ENCODE measurements at regions not wholly inside any gene's neighbourhood (a gene's known extent, or its start where the extent isn't known, plus 50 kb on each side); places are given as distances from the start of the nearest gene placed in this dataset.

GRCh38 chr9:107710546-107710945 is 221.0 kb upstream of the KLF4 start:
- TF ChIP-seq POLR2A (IDR thresholded peaks at IDR 0.05; ENCODE audit: low read length), result no peak
- no peak for TF ChIP-seq GATA1 (IDR thresholded peaks at IDR 0.05; ENCODE audit: low read depth, low read length)

Measured in erythroblast (primary cell).